WI38 (cell line): ENCODE measurements at regions not wholly inside any gene's neighbourhood (a gene's known extent, or its start where the extent isn't known, plus 50 kb on each side); places are given as distances from the start of the nearest gene placed in this dataset.

Experiments used
- H3K4me3 ChIP-seq: 2 replicates; pipeline ENCODE4 v1.5.1; 2011; ENCODE audit warnings: low read depth, mild to moderate bottlenecking, control low read depth, low read length
- TF ChIP-seq, protein P1 (sequence below): IDR thresholded peaks from 2 replicates; pipeline ENCODE4 v1.5.1; 2012; ENCODE audit warnings: low read depth, mild to moderate bottlenecking, control low read depth, low read length

DNA sequence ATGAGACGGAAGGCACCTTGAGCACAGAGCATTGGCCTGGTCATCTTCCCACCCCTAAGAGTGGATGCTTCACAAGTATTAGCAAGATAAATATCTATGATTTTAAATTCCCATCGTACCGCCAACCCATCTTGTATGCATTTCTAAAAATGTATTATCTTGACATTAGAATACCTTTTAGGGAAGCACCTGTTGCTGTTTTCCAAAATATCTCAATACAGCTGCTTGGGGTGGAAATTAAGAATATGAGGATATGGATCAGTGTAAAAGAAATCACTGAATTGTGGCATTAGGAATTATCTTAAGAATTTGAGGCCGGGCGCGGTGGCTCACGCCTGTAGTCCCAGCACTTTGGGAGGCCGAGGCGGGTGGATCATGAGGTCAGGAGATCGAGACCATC, 166.3 kb downstream of the ETS2 start:
- TF ChIP-seq, protein P1, sequence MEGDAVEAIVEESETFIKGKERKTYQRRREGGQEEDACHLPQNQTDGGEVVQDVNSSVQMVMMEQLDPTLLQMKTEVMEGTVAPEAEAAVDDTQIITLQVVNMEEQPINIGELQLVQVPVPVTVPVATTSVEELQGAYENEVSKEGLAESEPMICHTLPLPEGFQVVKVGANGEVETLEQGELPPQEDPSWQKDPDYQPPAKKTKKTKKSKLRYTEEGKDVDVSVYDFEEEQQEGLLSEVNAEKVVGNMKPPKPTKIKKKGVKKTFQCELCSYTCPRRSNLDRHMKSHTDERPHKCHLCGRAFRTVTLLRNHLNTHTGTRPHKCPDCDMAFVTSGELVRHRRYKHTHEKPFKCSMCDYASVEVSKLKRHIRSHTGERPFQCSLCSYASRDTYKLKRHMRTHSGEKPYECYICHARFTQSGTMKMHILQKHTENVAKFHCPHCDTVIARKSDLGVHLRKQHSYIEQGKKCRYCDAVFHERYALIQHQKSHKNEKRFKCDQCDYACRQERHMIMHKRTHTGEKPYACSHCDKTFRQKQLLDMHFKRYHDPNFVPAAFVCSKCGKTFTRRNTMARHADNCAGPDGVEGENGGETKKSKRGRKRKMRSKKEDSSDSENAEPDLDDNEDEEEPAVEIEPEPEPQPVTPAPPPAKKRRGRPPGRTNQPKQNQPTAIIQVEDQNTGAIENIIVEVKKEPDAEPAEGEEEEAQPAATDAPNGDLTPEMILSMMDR: no peak
- no peak overlapping the region for H3K4me3 ChIP-seq

DNA sequence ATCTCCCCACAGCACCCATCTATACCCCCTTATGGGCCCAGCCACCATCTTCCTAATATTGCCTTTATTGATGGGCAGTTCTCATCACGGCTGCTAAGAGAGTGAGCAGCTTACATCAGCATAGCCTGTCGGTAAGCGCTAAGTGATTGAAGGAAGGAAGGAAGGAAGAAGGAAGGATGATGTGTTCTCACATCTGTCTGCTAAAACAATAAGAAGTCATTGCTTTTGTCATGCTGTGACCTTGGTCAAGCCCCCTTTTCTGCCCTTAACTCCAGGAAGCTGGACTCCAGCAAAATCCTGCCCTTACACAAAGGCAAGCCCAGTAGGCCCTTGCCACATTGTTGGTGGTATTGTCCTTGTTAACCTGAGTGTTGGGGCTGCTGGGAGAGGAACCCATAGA, 165.0 kb downstream of the ETS2 start:
- TF ChIP-seq, protein P1: no peak
- H3K4me3 ChIP-seq: no peak overlapping the region

DNA sequence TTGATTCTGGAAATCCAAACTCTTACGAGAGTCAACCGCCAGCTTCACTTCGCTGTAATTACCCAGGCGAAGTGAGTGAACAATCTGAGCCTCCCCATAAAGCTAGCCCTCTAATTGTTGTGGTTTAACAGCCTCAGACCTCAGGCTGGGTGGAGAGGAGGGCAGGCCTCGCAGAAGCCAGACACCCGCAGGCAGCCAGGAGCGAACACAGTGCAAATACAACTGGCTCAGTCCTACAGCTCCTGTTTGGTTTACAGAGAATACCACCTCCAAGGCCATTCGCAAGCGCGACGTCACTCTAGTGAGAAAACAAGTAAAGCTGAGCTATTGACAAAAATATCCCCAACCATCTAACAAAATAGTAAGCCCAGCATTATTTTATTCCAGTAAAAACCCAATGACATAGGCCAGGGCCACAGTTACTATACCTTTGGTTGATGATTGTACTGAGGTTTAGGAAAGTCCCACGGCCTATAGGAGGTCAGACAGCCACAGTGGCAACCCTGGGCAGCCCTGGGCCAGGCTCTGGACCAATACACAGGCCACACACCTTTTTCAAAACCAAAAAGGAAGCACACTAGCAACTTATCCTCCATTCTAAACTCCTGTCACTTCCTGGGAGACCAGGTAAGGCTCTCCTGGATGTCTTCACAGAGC, 163.3 kb downstream of the ETS2 start:
- TF ChIP-seq, protein P1: no peak
- no peak overlapping the region for H3K4me3 ChIP-seq

DNA sequence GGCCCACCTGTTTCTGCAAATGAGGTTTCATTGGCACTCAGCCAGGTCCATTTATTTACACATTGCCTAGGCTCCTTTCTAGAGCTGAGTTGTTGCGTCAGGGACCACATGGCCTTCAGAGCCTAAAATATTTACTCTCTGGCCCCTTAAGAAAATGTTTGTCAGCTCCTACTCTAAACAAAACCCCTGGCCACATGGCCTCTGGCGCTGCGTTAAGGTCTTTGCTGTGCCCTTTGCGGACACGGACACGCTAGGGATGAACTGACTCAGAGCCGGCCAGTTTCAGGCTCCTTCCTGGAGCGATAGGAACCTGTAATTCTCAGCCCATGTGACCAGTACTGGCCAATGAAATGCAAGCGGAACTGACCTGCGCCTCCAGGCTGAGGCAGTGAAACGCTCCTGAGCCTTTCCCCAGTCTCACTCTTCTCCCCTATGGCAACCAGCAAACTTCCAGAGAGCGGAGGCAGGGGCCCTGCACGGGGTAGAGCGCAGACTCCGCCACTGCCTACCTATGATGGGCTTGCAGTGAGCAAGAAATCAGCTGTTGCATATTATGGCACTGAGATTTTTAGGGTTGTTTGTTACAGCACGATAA, 160.3 kb downstream of the ETS2 start:
- TF ChIP-seq, protein P1: no peak
- no peak overlapping the region for H3K4me3 ChIP-seq

DNA sequence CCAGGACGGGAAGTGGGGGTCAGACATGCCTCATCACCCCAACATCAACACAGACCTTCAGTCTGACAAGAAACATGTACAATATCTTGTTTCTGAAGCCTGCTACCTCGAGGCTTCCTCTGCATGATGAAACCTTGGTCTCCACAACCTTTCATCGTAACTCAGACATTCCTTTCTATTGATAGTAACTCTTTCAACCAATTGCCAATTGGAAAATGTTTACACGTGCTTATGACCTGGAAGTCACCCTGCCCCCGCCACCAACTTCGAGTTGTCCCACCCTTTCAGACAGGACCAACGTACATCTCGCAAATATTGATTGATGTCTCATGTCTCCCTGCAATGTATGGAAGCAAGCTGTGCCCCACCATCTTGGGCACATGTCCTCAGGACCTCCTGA, 159.5 kb downstream of the ETS2 start:
- TF ChIP-seq, protein P1: no peak
- H3K4me3 ChIP-seq: no peak overlapping the region

DNA sequence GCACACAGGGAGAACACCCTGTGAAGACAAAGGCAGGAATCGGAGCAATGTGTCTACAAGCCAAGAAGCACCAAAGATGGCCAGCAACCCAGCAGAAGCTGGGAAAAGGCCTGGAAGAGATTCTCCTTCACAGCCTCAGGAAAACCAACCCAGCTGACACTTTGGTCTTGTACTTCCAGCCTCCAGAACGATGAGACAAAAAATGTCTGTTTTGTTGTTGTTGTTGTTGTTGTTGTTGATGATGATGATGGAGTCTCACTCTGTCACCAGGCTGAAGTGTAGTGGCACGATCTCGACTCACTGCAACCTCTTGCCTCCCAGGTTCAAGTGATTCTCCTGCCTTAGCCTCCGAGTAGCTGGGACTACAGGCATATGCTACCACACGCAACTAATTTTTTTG, 157.3 kb downstream of the ETS2 start:
- no peak overlapping the region for H3K4me3 ChIP-seq
- TF ChIP-seq, protein P1: no peak

DNA sequence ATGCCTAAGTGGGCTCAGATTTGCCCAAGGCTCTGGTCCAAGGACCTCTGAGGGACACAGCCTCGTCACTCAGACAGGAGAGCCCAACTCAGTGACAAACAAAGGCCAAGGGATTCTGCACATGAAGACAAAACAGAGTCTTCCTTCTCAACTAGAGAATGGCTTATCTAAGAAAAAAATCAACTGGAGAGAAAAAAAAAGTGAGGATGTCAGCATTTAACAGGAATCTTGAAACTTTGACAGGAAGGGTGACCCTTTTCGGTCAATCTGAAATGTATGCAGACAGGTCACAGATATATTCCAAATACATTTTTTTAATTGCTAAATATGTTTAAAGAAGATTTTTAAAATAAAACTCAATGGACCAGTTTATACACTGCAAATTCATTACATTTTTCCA, 154.5 kb downstream of the ETS2 start:
- TF ChIP-seq, protein P1: no peak
- no peak overlapping the region for H3K4me3 ChIP-seq
